Body of pancreas (tissue), 4 donors: ENCODE measurements at regions not wholly inside any gene's neighbourhood (a gene's known extent, or its start where the extent isn't known, plus 50 kb on each side); places are given as distances from the start of the nearest gene placed in this dataset.

Source experiments
- CTCF ChIP-seq, 7 experiments: fragments of 450-650 bp in 4 of 7; fragments of 200-600 bp in 3 of 7; sonication (generic) in 3 of 7; IDR thresholded peaks; one replicate each; pipeline ENCODE4 v1.5.1; 2016 to 2019; ENCODE audit warnings: antibody characterized with exemption in 7 of 7
- POLR2A ChIP-seq, 3 donors: fragments of 450-650 bp; IDR thresholded peaks; one replicate each; pipeline ENCODE4 v1.6.1; 2016; ENCODE audit warnings: antibody characterized with exemption in 3 of 3, mild to moderate bottlenecking in 2 of 3

- TF ChIP-seq POLR2A (IDR thresholded peaks at IDR 0.05) (no peak), CTCF (IDR thresholded peaks at IDR 0.05) (no peak)
Measured at GRCh38 chr10:128217136-128217535, 90.9 kb upstream of the MKI67 start.
